Prostate gland (tissue), 2 donors: ENCODE measurements at regions not wholly inside any gene's neighbourhood (a gene's known extent, or its start where the extent isn't known, plus 50 kb on each side); places are given as distances from the start of the nearest gene placed in this dataset.

Source experiments
- CTCF ChIP-seq, 4 experiments: fragments of 200-600 bp in 2 of 4; fragments of 450-650 bp in 2 of 4; sonication (generic) in 2 of 4; IDR thresholded peaks; 1 replicate in 3 of 4; 2 replicates in 1 of 4; pipeline ENCODE4 v1.5.1; 2016 to 2019; ENCODE audit warnings: antibody characterized with exemption in 4 of 4, mild to moderate bottlenecking in 2 of 4, moderate library complexity in 2 of 4
- POLR2A ChIP-seq: fragments of 450-650 bp; IDR thresholded peaks from one replicate; pipeline ENCODE4 v1.6.1; 2016; ENCODE audit warnings: antibody characterized with exemption, mild to moderate bottlenecking
- POLR2AphosphoS5 ChIP-seq: sonication (generic); formaldehyde crosslinking; IDR thresholded peaks from one replicate; pipeline ENCODE4 v1.6.1; 2017; ENCODE audit warnings: antibody characterized with exemption

- TF ChIP-seq CTCF (IDR thresholded peaks at IDR 0.05) = no peak
- TF ChIP-seq POLR2A = no peak
- no peak for TF ChIP-seq POLR2AphosphoS5
These were observed 109.4 kb upstream of the SOD1 start for GRCh38 chr21:31550070-31550469.
